ENCODE measurements at regions not wholly inside any gene's neighbourhood (a gene's known extent, or its start where the extent isn't known, plus 50 kb on each side); places are given as distances from the start of the nearest gene placed in this dataset.
A peak's percentile ranks its signal among the peaks of the same experiment; 100 is the strongest.

- Histone ChIP-seq H3K4me3 (no peak overlapping the region), H3K4me1 (ENCODE audit: insufficient read depth) (no peaks in the 10 kb centered on the region), H3K27ac (no peak overlapping the region), H3K9ac (no peak overlapping the region), H3K4me2 (ENCODE audit: unreplicated experiment) (no peak overlapping the region), H2AFZ (no peak overlapping the region), H3K9me3 (ENCODE audit: low read depth) (no peaks in the 10 kb centered on the region), H3K79me2 (ENCODE audit: insufficient read depth) (no peaks in the 10 kb centered on the region), H3K27me3 (replicated peaks; ENCODE audit: insufficient read depth) (no peaks in the 10 kb centered on the region), H3K9me2 (ENCODE audit: insufficient read depth) (no peaks in the 10 kb centered on the region), H4K20me1 (ENCODE audit: insufficient read depth) (no peaks in the 10 kb centered on the region), H3F3A (ENCODE audit: insufficient read depth) (no peaks in the 10 kb centered on the region), H3K36me3 (ENCODE audit: low read depth) (no peaks in the 10 kb centered on the region)
- WGBS, 2 experiments (ENCODE audit: low coverage in 1 of 2, low lambda C conversion rate in 2 of 2, missing lambda C conversion rate in 2 of 2), result 33 to 48% methylated on average over 3 of the region's 3 CpGs
- in situ Hi-C loops (cut with MboI), result no loop called here
- TF ChIP-seq EZH2 (IDR thresholded peaks at IDR 0.05; ENCODE audit: insufficient read depth, poor library complexity, severe bottlenecking) (no peak), EZH2phosphoT487 (IDR thresholded peaks at IDR 0.05; ENCODE audit: insufficient read depth, low read depth) (no peak)
- no peak for DNase-seq
Observed at GRCh38 chr21:23874271-23874670, 1733.0 kb downstream of the MRPL39 start.

GRCh38 chr21:23861911-23862504 lies 1745.3 kb downstream of the MRPL39 start:
- no peaks in the 10 kb centered on the region for H3K27me3 ChIP-seq (replicated peaks; ENCODE audit: insufficient read depth)
- H3K36me3 ChIP-seq (ENCODE audit: low read depth), result no peaks in the 10 kb centered on the region
- H4K20me1 ChIP-seq (ENCODE audit: insufficient read depth), result no peaks in the 10 kb centered on the region
- no peak overlapping the region for H2AFZ ChIP-seq
- no peak overlapping the region for H3K27ac ChIP-seq
- no peak for TF ChIP-seq EZH2 (IDR thresholded peaks at IDR 0.05; ENCODE audit: insufficient read depth, poor library complexity, severe bottlenecking)
- no peak for TF ChIP-seq EZH2phosphoT487 (IDR thresholded peaks at IDR 0.05; ENCODE audit: insufficient read depth, low read depth)
- in situ Hi-C loops (cut with MboI), result no loop called here
- no peaks in the 10 kb centered on the region for H3F3A ChIP-seq (ENCODE audit: insufficient read depth)
- no peaks in the 10 kb centered on the region for H3K4me1 ChIP-seq (ENCODE audit: insufficient read depth)
- no peak overlapping the region for H3K4me2 ChIP-seq (ENCODE audit: unreplicated experiment)
- DNase-seq, result no peak
- no peaks in the 10 kb centered on the region for H3K9me3 ChIP-seq (ENCODE audit: low read depth)
- no peak overlapping the region for H3K4me3 ChIP-seq
- H3K9ac ChIP-seq, result no peak overlapping the region
- H3K9me2 ChIP-seq (ENCODE audit: insufficient read depth), result no peaks in the 10 kb centered on the region
- WGBS, 2 experiments (ENCODE audit: low coverage in 1 of 2, low lambda C conversion rate in 2 of 2, missing lambda C conversion rate in 2 of 2), result 11 to 13% methylated on average over 6 of the region's 6 CpGs
- H3K79me2 ChIP-seq (ENCODE audit: insufficient read depth), result no peaks in the 10 kb centered on the region

GRCh38 chr21:23858878-23859277 lies 1748.4 kb downstream of the MRPL39 start:
- Histone ChIP-seq H3F3A (ENCODE audit: insufficient read depth) (no peaks in the 10 kb centered on the region), H3K4me1 (ENCODE audit: insufficient read depth) (no peaks in the 10 kb centered on the region), H3K79me2 (ENCODE audit: insufficient read depth) (no peaks in the 10 kb centered on the region), H3K9me3 (ENCODE audit: low read depth) (no peaks in the 10 kb centered on the region), H2AFZ (no peak overlapping the region), H3K9me2 (ENCODE audit: insufficient read depth) (no peaks in the 10 kb centered on the region), H3K27me3 (replicated peaks; ENCODE audit: insufficient read depth) (no peaks in the 10 kb centered on the region), H3K27ac (no peak overlapping the region), H4K20me1 (ENCODE audit: insufficient read depth) (no peaks in the 10 kb centered on the region), H3K4me2 (ENCODE audit: unreplicated experiment) (no peak overlapping the region), H3K36me3 (ENCODE audit: low read depth) (no peaks in the 10 kb centered on the region), H3K4me3 (no peak overlapping the region), H3K9ac (no peak overlapping the region)
- DNase-seq, result no peak
- TF ChIP-seq EZH2phosphoT487 (IDR thresholded peaks at IDR 0.05; ENCODE audit: insufficient read depth, low read depth) (no peak), EZH2 (IDR thresholded peaks at IDR 0.05; ENCODE audit: insufficient read depth, poor library complexity, severe bottlenecking) (no peak)
- in situ Hi-C loops (cut with MboI), result no loop called here
- 17 to 22% methylated on average over 2 of the region's 2 CpGs for WGBS, 2 experiments (ENCODE audit: low coverage in 1 of 2, low lambda C conversion rate in 2 of 2, missing lambda C conversion rate in 2 of 2)

DNA sequence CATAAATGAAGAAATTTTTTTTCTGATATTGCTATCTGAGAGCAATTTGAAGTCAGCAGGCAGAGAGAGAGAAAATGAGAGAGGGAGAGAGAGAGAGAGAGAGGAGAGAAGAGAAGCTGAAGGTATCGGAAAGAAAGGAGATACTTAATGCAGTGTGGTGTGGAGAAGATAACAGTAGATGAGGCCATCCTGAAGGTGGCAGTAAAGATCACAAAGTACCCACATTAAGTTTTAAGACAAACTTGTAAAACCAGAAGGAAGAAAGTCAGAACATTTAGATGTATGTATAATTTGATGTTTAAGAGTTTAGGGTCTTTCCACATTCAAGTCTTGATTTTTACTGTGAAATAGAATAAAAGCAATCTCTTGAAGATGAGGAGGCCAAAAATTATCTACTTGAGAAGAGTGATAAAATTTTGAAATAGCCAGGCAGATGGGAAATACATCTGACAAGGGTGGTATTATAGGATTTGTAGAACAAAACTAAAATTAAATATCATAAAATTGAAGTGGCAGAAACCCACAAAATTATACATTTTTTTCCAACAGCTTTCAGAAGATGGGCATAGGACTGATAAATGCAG lies 1753.4 kb downstream of the MRPL39 start:
- TF ChIP-seq EZH2phosphoT487 (IDR thresholded peaks at IDR 0.05; ENCODE audit: insufficient read depth, low read depth), result no peak
- no peak for TF ChIP-seq EZH2 (IDR thresholded peaks at IDR 0.05; ENCODE audit: insufficient read depth, poor library complexity, severe bottlenecking)
- Histone ChIP-seq H3K9ac (no peak overlapping the region), H3K4me3 (no peak overlapping the region), H4K20me1 (ENCODE audit: insufficient read depth) (no peaks in the 10 kb centered on the region), H3F3A (ENCODE audit: insufficient read depth) (no peaks in the 10 kb centered on the region), H3K9me3 (ENCODE audit: low read depth) (no peaks in the 10 kb centered on the region), H3K36me3 (ENCODE audit: low read depth) (no peaks in the 10 kb centered on the region), H3K9me2 (ENCODE audit: insufficient read depth) (no peaks in the 10 kb centered on the region), H3K27me3 (replicated peaks; ENCODE audit: insufficient read depth) (no peaks in the 10 kb centered on the region), H3K4me1 (ENCODE audit: insufficient read depth) (no peaks in the 10 kb centered on the region), H2AFZ (no peak overlapping the region), H3K4me2 (ENCODE audit: unreplicated experiment) (no peak overlapping the region), H3K79me2 (ENCODE audit: insufficient read depth) (no peaks in the 10 kb centered on the region), H3K27ac (no peak overlapping the region)
- DNase-seq, result peak; percentile 1
- WGBS, 2 experiments (ENCODE audit: low coverage in 1 of 2, low lambda C conversion rate in 2 of 2, missing lambda C conversion rate in 2 of 2), result 0 to 3% methylated on average over 1 of the region's 1 CpG
- in situ Hi-C loops (cut with MboI), result no loop called here

Measured in GM23248 (cell line).